ENCODE measurements at regions not wholly inside any gene's neighbourhood (a gene's known extent, or its start where the extent isn't known, plus 50 kb on each side); places are given as distances from the start of the nearest gene placed in this dataset.

DNA sequence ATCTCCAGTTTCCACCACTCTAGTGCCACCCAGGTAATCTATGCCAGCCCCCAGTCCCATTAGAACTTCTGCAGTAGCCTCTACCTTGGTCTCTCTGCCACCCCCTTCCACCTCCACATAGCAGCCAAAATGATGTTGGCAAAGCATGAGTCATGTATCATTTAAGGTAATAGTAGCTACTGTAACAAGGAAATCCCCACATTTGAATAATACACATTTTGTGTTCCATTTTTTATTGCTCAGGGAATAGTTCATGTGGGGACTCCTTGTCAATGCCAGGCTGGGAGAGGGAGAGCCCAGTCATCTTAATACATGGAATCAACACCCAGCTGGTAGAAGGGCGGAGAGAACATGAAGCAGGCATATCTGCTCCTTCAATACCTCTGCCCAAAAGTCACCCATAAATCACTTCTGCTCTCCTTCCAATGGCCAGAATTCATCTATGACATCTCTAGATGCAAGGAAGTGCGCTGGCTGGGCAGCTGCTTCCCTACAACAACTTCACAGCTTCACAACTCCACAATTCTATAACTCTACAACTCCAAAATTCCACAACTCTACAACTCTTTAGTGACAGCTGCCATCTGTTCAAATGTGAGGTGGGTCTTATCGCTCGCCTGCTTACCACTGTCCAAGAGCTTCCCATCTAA is 70.6 kb upstream of the GLS start:
- TF ChIP-seq IRF5 (IDR thresholded peaks at IDR 0.05; ENCODE audit: borderline replicate concordance) = no peak
- no peak for TF ChIP-seq SIX5 (IDR thresholded peaks at IDR 0.05; ENCODE audit: low read depth, low read length, severe bottlenecking)
- TF ChIP-seq DPF2 (IDR thresholded peaks at IDR 0.05) = no peak
- no peak for TF ChIP-seq SP1 (IDR thresholded peaks at IDR 0.05; ENCODE audit: low read depth, low read length)
- TF ChIP-seq JUND (IDR thresholded peaks at IDR 0.05; ENCODE audit: low read depth, low read length) = no peak
- TF ChIP-seq BHLHE40 (IDR thresholded peaks at IDR 0.05; ENCODE audit: borderline replicate concordance in 1 of 2, low read depth in 2 of 2, low read length in 1 of 2) = no peak
- TF ChIP-seq POU2F2 (IDR thresholded peaks at IDR 0.05; ENCODE audit: borderline replicate concordance, low read depth, low read length) = no peak
- no peak for TF ChIP-seq TARDBP (IDR thresholded peaks at IDR 0.05; ENCODE audit: borderline replicate concordance)
- no peak for TF ChIP-seq ATF7 (IDR thresholded peaks at IDR 0.05; ENCODE audit: low read depth)
- TF ChIP-seq USF1 (IDR thresholded peaks at IDR 0.05; ENCODE audit: borderline replicate concordance, extremely low read length, insufficient read depth, low read depth, low read length) = no peak
- TF ChIP-seq NR2C2 (IDR thresholded peaks at IDR 0.05; ENCODE audit: borderline replicate concordance, control insufficient read depth, insufficient read length, low read depth) = no peak
- no peak for TF ChIP-seq NFYB (IDR thresholded peaks at IDR 0.05; ENCODE audit: insufficient read depth, low read depth, low read length)
- TF ChIP-seq SMAD1 (IDR thresholded peaks at IDR 0.05; ENCODE audit: low read depth, partially characterized antibody) = no peak
- TF ChIP-seq SRF (IDR thresholded peaks at IDR 0.05; ENCODE audit: low read depth in 2 of 2, low read length in 2 of 2) = no peak
- no peak for TF ChIP-seq RELA (IDR thresholded peaks at IDR 0.05; ENCODE audit: borderline replicate concordance, partially characterized antibody)
- TF ChIP-seq SMAD5 (IDR thresholded peaks at IDR 0.05; ENCODE audit: low read depth) = no peak
- no peak for TF ChIP-seq TCF3 (IDR thresholded peaks at IDR 0.05; ENCODE audit: borderline replicate concordance, insufficient read depth, low read depth, low read length)
- TF ChIP-seq ZZZ3 (IDR thresholded peaks at IDR 0.05; ENCODE audit: control insufficient read depth, insufficient read length, low read depth) = no peak
- no peak for TF ChIP-seq TCF7 (IDR thresholded peaks at IDR 0.05; ENCODE audit: borderline replicate concordance)
- TF ChIP-seq CBX3 (IDR thresholded peaks at IDR 0.05; ENCODE audit: borderline replicate concordance, low read depth) = no peak
- ChIA-PET CTCF (interaction anchor here (0.9 to 1.6 kb wide), 3 partner anchors 12 to 471 kb away, joined by 3 to 5 read pairs (median 3); no protein-coding TSS in a partner anchor), POLR2A (interaction anchor here (0.5 kb wide), 1 partner anchor 545 kb away, joined by 5 read pairs; no protein-coding TSS in a partner anchor), RAD21 (ENCODE audit: unreplicated experiment) (no interaction called here), SMC1A (ENCODE audit: uncharacterized antibody, unreplicated experiment) (no interaction called here)
- Histone ChIP-seq H3K4me3 (no peak overlapping the region), H4K20me1 (ENCODE audit: control insufficient read depth, insufficient read depth) (no peaks in the 10 kb centered on the region), H3K4me1 (ENCODE audit: control insufficient read depth, insufficient read depth, low read length) (peaks cover 5% of the 10 kb centered on the region; the same call in 1 of the 2 replicates), H2AFZ (ENCODE audit: control insufficient read depth, low read depth, low read length) (no peak overlapping the region), H3K27ac (ENCODE audit: control insufficient read depth, insufficient read depth) (no peak overlapping the region), H3K79me2 (ENCODE audit: control insufficient read depth, insufficient read depth, low read length) (no peaks in the 10 kb centered on the region), H3K9ac (ENCODE audit: control insufficient read depth, insufficient read depth, low read length) (no peak overlapping the region), H3K9me3 (replicated peaks; ENCODE audit: control insufficient read depth, insufficient read depth, low read length) (no peaks in the 10 kb centered on the region), H3K4me2 (ENCODE audit: control insufficient read depth, insufficient read depth) (no peak overlapping the region), H3K36me3 (ENCODE audit: control insufficient read depth in 2 of 2, insufficient read depth in 2 of 2, low read length in 1 of 2) (no peaks in the 10 kb centered on the region), H3K27me3 (replicated peaks in 1 of 2; ENCODE audit: control insufficient read depth in 2 of 2, insufficient read depth in 2 of 2, low read length in 1 of 2) (no peaks in the 10 kb centered on the region; a peak in 1 of 4 replicates)
- ATAC-seq = no peak
- DNase-seq (ENCODE audit: low read depth, low spot score) = no peak
- intact Hi-C loops (cut with micrococcal nuclease; ENCODE audit: unreplicated experiment) (no loop called here), in situ Hi-C loops (cut with MboI) (no loop called here)
- 26% methylated on average over 4 of the region's 4 CpGs for WGBS (ENCODE audit: insufficient coverage, insufficient replicate concordance, low lambda C conversion rate, missing lambda C conversion rate)
- BruUV-seq (replicated peaks) = no TSS peak
- no peak for FAIRE-seq
